ENCODE measurements at regions not wholly inside any gene's neighbourhood (a gene's known extent, or its start where the extent isn't known, plus 50 kb on each side); places are given as distances from the start of the nearest gene placed in this dataset.

DNA sequence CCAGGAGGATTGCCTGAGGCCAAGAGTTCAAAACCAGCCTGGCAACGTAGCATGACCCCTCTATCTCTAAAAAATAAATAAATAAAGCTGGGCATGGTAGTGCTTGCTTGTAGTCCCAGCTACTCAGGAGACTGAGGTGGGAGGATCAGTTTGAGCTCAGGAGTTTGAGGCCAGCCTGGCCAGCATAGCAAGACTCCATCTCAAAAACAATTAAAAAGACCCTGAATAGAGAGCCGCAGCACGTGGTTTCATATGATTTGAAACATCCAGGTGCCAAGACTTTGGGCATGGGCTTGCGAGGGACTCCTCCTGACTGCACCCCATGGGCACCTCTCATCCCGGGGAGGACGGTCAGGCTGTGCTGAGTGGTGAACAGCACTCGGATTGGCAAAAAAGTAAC lies 63.9 kb downstream of the ZIC5 start:
- POLR2A ChIA-PET: interaction anchor here (0.9 kb wide), 1 partner anchor 249 kb away, joined by 3 read pairs; no protein-coding TSS in a partner anchor
- Mint-ChIP-seq H3K27me3 (ENCODE audit: low read depth) (no peaks in the 10 kb centered on the region), H3K36me3 (no peaks in the 10 kb centered on the region), H3K27ac (no peak overlapping the region), H3K4me3 (no peak overlapping the region), H3K9me3 (no peaks in the 10 kb centered on the region), H3K4me1 (peaks cover 43% of the 10 kb centered on the region)
- TF ChIP-seq MYBL2 (CRISPR knock-in tag; IDR thresholded peaks at IDR 0.05) (no peak), ZNF121 (CRISPR knock-in tag; IDR thresholded peaks at IDR 0.05) (peak; percentile 60; the same call in 1 of the 2 replicates)
- ATAC-seq: no peak
- no peak for DNase-seq (ENCODE audit: low spot score)
- CTCF ChIA-PET: interaction anchor here (0.7 to 1.9 kb wide), 12 partner anchors 8 to 252 kb away, joined by 3 to 10 read pairs (median 4); no protein-coding TSS in a partner anchor

DNA sequence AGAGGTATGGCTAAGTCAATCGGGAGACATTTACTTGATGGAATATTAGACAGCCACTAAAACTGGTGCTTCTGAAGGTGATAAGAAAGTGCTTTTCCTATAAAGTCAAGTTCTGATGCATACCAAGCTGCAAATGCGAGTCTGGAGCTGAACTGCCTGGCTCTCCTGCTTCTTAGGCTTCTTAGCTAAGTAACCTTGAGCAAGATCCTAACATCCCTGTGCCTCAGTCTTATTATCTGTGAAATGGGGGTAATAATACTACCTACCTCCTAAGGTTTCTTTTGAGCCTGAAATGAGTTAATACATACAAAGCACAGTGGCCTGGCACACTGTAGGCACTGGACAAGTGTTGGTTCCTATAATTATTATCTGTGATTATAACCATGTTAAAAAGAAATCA lies 64.5 kb downstream of the ZIC5 start:
- DNase-seq (ENCODE audit: low spot score) (no peak), ATAC-seq (no peak)
- no peak overlapping the region for H3K4me3 Mint-ChIP-seq
- TF ChIP-seq, protein P1, sequence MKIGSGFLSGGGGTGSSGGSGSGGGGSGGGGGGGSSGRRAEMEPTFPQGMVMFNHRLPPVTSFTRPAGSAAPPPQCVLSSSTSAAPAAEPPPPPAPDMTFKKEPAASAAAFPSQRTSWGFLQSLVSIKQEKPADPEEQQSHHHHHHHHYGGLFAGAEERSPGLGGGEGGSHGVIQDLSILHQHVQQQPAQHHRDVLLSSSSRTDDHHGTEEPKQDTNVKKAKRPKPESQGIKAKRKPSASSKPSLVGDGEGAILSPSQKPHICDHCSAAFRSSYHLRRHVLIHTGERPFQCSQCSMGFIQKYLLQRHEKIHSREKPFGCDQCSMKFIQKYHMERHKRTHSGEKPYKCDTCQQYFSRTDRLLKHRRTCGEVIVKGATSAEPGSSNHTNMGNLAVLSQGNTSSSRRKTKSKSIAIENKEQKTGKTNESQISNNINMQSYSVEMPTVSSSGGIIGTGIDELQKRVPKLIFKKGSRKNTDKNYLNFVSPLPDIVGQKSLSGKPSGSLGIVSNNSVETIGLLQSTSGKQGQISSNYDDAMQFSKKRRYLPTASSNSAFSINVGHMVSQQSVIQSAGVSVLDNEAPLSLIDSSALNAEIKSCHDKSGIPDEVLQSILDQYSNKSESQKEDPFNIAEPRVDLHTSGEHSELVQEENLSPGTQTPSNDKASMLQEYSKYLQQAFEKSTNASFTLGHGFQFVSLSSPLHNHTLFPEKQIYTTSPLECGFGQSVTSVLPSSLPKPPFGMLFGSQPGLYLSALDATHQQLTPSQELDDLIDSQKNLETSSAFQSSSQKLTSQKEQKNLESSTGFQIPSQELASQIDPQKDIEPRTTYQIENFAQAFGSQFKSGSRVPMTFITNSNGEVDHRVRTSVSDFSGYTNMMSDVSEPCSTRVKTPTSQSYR (CRISPR knock-in tag; IDR thresholded peaks at IDR 0.05): no peak
- TF ChIP-seq EMX1 (CRISPR knock-in tag; IDR thresholded peaks at IDR 0.05) (no peak), ZBTB21 (CRISPR knock-in tag; IDR thresholded peaks at IDR 0.05; ENCODE audit: borderline replicate concordance) (no peak), SOX15 (CRISPR knock-in tag; IDR thresholded peaks at IDR 0.05) (no peak), CREB1 (CRISPR knock-in tag; IDR thresholded peaks at IDR 0.05) (no peak), CREM (CRISPR knock-in tag; IDR thresholded peaks at IDR 0.05) (no peak), OVOL2 (CRISPR knock-in tag; IDR thresholded peaks at IDR 0.05; ENCODE audit: borderline replicate concordance) (no peak), NR2C2 (CRISPR knock-in tag; IDR thresholded peaks at IDR 0.05) (no peak), TEAD4 (CRISPR knock-in tag; IDR thresholded peaks at IDR 0.05) (no peak), NFE2L1 (CRISPR knock-in tag; IDR thresholded peaks at IDR 0.05) (no peak), ESRRA (CRISPR knock-in tag; IDR thresholded peaks at IDR 0.05; ENCODE audit: borderline replicate concordance) (no peak), ZNF396 (CRISPR knock-in tag; IDR thresholded peaks at IDR 0.05; ENCODE audit: borderline replicate concordance) (no peak), RORB (CRISPR knock-in tag; IDR thresholded peaks at IDR 0.05) (no peak)
- TF ChIP-seq, protein P2, sequence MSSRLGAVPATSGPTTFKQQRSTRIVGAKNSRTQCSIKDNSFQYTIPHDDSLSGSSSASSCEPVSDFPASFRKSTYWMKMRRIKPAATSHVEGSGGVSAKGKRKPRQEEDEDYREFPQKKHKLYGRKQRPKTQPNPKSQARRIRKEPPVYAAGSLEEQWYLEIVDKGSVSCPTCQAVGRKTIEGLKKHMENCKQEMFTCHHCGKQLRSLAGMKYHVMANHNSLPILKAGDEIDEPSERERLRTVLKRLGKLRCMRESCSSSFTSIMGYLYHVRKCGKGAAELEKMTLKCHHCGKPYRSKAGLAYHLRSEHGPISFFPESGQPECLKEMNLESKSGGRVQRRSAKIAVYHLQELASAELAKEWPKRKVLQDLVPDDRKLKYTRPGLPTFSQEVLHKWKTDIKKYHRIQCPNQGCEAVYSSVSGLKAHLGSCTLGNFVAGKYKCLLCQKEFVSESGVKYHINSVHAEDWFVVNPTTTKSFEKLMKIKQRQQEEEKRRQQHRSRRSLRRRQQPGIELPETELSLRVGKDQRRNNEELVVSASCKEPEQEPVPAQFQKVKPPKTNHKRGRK (CRISPR knock-in tag; IDR thresholded peaks at IDR 0.05; ENCODE audit: borderline replicate concordance): no peak
- TF ChIP-seq, protein P3, sequence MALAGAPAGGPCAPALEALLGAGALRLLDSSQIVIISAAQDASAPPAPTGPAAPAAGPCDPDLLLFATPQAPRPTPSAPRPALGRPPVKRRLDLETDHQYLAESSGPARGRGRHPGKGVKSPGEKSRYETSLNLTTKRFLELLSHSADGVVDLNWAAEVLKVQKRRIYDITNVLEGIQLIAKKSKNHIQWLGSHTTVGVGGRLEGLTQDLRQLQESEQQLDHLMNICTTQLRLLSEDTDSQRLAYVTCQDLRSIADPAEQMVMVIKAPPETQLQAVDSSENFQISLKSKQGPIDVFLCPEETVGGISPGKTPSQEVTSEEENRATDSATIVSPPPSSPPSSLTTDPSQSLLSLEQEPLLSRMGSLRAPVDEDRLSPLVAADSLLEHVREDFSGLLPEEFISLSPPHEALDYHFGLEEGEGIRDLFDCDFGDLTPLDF (CRISPR knock-in tag; IDR thresholded peaks at IDR 0.05): no peak
- TF ChIP-seq, protein P4, sequence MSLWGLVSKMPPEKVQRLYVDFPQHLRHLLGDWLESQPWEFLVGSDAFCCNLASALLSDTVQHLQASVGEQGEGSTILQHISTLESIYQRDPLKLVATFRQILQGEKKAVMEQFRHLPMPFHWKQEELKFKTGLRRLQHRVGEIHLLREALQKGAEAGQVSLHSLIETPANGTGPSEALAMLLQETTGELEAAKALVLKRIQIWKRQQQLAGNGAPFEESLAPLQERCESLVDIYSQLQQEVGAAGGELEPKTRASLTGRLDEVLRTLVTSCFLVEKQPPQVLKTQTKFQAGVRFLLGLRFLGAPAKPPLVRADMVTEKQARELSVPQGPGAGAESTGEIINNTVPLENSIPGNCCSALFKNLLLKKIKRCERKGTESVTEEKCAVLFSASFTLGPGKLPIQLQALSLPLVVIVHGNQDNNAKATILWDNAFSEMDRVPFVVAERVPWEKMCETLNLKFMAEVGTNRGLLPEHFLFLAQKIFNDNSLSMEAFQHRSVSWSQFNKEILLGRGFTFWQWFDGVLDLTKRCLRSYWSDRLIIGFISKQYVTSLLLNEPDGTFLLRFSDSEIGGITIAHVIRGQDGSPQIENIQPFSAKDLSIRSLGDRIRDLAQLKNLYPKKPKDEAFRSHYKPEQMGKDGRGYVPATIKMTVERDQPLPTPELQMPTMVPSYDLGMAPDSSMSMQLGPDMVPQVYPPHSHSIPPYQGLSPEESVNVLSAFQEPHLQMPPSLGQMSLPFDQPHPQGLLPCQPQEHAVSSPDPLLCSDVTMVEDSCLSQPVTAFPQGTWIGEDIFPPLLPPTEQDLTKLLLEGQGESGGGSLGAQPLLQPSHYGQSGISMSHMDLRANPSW (CRISPR knock-in tag; conservative IDR thresholded peaks at IDR 0.05; ENCODE audit: low read depth): no peak
- TF ChIP-seq, protein P5, sequence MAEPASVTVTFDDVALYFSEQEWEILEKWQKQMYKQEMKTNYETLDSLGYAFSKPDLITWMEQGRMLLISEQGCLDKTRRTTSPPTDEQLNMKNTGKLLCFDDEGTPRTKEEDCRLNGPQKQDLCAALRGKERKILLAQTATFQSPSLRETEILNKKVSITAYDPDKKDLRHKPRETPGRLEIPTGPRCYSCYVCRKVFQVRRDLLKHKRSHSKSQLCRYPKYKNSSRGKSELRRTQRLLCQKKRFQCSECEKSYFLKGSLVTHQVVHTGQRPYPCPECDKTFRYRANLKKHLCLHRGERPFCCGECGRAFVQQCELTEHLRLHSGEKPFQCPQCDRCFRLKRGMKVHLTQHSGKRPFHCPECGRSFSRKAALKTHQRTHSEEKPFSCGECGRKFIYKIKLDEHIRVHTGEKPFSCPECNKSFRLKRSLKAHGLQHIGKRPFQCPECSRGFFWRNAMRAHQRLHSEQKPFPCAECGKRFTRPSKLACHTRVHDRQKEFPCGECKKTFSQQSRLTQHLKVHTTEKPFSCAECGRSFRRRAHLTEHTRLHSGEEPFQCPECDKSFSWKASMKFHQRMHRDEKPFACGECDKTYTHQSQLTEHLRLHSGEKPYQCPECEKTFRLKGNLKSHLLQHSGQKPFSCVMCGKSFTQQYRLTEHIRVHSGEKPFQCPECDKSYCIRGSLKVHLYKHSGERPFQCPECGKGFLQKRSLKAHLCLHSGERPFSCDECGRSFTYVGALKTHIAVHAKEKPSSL (CRISPR knock-in tag; conservative IDR thresholded peaks at IDR 0.05): no peak
- TF ChIP-seq, protein P6, sequence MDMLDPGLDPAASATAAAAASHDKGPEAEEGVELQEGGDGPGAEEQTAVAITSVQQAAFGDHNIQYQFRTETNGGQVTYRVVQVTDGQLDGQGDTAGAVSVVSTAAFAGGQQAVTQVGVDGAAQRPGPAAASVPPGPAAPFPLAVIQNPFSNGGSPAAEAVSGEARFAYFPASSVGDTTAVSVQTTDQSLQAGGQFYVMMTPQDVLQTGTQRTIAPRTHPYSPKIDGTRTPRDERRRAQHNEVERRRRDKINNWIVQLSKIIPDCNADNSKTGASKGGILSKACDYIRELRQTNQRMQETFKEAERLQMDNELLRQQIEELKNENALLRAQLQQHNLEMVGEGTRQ (CRISPR knock-in tag; IDR thresholded peaks at IDR 0.05): no peak
- TF ChIP-seq, protein P7, sequence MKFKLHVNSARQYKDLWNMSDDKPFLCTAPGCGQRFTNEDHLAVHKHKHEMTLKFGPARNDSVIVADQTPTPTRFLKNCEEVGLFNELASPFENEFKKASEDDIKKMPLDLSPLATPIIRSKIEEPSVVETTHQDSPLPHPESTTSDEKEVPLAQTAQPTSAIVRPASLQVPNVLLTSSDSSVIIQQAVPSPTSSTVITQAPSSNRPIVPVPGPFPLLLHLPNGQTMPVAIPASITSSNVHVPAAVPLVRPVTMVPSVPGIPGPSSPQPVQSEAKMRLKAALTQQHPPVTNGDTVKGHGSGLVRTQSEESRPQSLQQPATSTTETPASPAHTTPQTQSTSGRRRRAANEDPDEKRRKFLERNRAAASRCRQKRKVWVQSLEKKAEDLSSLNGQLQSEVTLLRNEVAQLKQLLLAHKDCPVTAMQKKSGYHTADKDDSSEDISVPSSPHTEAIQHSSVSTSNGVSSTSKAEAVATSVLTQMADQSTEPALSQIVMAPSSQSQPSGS (CRISPR knock-in tag; IDR thresholded peaks at IDR 0.05; ENCODE audit: borderline replicate concordance, low read depth): no peak
- TF ChIP-seq, protein P8, sequence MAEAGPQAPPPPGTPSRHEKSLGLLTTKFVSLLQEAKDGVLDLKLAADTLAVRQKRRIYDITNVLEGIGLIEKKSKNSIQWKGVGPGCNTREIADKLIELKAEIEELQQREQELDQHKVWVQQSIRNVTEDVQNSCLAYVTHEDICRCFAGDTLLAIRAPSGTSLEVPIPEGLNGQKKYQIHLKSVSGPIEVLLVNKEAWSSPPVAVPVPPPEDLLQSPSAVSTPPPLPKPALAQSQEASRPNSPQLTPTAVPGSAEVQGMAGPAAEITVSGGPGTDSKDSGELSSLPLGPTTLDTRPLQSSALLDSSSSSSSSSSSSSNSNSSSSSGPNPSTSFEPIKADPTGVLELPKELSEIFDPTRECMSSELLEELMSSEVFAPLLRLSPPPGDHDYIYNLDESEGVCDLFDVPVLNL (CRISPR knock-in tag; IDR thresholded peaks at IDR 0.05; ENCODE audit: borderline replicate concordance, low read depth): no peak
- POLR2A ChIA-PET: no interaction called here
- H3K4me1 Mint-ChIP-seq: peaks cover 43% of the 10 kb centered on the region
- H3K9me3 Mint-ChIP-seq: no peaks in the 10 kb centered on the region
- no peaks in the 10 kb centered on the region for H3K36me3 Mint-ChIP-seq
- no peak overlapping the region for H3K27ac Mint-ChIP-seq
- no peaks in the 10 kb centered on the region for H3K27me3 Mint-ChIP-seq (ENCODE audit: low read depth)
- CTCF ChIA-PET: interaction anchor here (1.4 to 1.9 kb wide), 2 partner anchors 63 to 251 kb away, joined by 3 to 10 read pairs; no protein-coding TSS in a partner anchor
